ENCODE measurements at regions not wholly inside any gene's neighbourhood (a gene's known extent, or its start where the extent isn't known, plus 50 kb on each side); places are given as distances from the start of the nearest gene placed in this dataset.

DNA sequence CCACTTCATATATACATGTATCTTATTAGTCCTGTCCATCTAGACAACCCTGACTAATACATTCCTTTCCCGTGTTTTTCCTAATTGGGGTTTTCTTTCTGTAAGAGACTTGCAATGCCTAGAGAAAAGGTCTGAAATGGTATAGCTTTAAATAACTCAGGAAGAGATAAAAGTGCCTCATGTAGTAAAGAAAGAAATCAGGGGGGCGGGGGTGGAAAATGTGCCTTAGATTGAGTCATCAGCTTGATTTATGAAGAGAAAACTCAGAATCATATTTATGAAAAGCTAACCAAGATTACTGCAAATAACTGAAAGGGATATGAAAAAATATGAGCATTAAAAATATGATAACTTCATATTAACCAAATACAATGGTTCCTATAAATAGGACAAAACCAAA lies 345.8 kb upstream of the CHRM3 start:
- Histone ChIP-seq H3K9me3 (replicated peaks; ENCODE audit: low read length) (no peaks in the 10 kb centered on the region), H3K9ac (ENCODE audit: low read depth, low read length) (no peak overlapping the region), H3K27me3 (ENCODE audit: control insufficient read depth, insufficient read depth, low read length) (no peaks in the 10 kb centered on the region), H3K36me3 (ENCODE audit: insufficient read depth, low read length) (no peaks in the 10 kb centered on the region), H3K4me1 (ENCODE audit: control insufficient read depth, insufficient read depth, low read length) (no peaks in the 10 kb centered on the region), H3K4me2 (ENCODE audit: low read length) (no peak overlapping the region), H3K4me3 (ENCODE audit: low read length) (no peak overlapping the region)

DNA sequence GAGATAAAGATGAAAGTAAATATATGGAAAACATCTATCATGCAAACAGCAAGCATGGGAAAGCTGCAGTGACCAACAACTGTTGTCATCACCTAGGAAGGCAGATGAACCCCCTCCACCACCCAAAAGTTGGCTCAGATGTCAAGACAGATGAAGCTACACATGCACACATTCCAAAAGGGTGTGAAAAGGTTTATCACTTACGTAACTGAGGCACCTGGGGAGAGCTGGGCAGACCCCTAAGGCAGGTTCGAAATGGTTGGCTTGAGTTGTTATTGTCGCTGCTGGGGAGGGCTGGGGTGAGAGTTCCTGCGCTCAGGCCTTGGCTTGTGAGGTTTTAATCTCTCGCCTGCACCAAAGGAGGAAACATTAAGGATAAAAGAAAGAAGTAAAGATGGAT lies 355.1 kb upstream of the CHRM3 start:
- H3K27me3 ChIP-seq (ENCODE audit: control insufficient read depth, insufficient read depth, low read length) = no peaks in the 10 kb centered on the region
- H3K4me1 ChIP-seq (ENCODE audit: control insufficient read depth, insufficient read depth, low read length) = no peaks in the 10 kb centered on the region
- peaks cover 6% of the 10 kb centered on the region for H3K9me3 ChIP-seq (replicated peaks; ENCODE audit: low read length)
- H3K4me2 ChIP-seq (ENCODE audit: low read length) = no peak overlapping the region
- H3K9ac ChIP-seq (ENCODE audit: low read depth, low read length) = no peak overlapping the region
- H3K36me3 ChIP-seq (ENCODE audit: insufficient read depth, low read length) = no peaks in the 10 kb centered on the region
- H3K4me3 ChIP-seq (ENCODE audit: low read length) = no peak overlapping the region

DNA sequence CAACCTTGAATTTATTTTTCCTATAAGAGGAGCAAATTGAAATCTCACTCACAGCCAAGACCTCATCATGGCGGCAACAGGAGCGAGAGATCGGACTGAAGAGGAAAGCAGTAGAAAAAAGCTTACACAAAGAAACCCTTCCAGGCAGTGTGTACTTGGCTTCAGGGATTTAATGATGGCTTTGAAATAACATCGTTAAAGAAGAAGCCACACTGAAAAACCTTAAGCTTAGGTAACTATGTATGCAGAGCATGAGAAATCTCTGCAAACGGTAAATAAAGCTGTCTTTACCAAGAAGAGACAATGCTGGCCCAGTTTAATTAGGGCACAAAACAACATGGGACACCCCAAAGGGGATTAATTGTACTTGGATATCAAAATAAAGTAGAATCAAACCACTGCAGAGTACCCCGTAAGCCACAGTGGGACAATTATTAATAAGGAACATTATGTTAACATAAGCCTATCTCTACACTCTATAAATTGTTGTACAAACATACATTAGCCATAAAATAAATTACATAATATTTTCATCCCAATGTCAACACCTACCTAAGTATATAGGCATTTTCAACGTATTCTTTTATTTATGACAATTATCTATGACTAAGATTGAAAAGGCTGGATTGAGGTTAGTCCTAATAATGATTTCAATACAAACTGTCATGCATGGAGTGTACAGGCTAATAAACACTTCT lies 360.2 kb upstream of the CHRM3 start:
- Histone ChIP-seq H3K4me3 (ENCODE audit: low read length) (no peak overlapping the region), H3K27me3 (ENCODE audit: control insufficient read depth, insufficient read depth, low read length) (no peaks in the 10 kb centered on the region), H3K36me3 (ENCODE audit: insufficient read depth, low read length) (no peaks in the 10 kb centered on the region), H3K9ac (ENCODE audit: low read depth, low read length) (no peak overlapping the region), H3K4me2 (ENCODE audit: low read length) (no peak overlapping the region), H3K9me3 (replicated peaks; ENCODE audit: low read length) (peaks cover 6% of the 10 kb centered on the region), H3K4me1 (ENCODE audit: control insufficient read depth, insufficient read depth, low read length) (no peaks in the 10 kb centered on the region)

DNA sequence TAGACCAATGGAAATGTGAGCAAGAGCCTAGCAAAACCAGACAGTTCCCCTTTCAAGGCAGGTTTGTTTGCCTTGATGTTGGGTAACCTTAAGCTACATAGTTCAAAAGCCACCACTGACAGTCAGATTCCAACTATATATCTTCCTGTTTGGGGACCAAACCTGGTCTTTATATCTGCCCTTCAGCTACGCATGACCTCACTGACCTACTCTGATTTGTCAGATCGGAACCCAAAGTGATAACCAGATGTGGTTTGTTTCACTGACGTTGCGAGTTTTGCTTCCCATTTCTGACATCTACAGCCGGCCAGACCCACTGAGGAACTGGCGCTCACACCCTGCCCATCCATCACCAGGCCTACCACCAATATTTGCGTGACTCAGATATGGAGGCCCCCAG lies 361.1 kb upstream of the CHRM3 start:
- H3K4me2 ChIP-seq (ENCODE audit: low read length) = no peak overlapping the region
- H3K27me3 ChIP-seq (ENCODE audit: control insufficient read depth, insufficient read depth, low read length) = no peaks in the 10 kb centered on the region
- H3K9ac ChIP-seq (ENCODE audit: low read depth, low read length) = no peak overlapping the region
- H3K36me3 ChIP-seq (ENCODE audit: insufficient read depth, low read length) = no peaks in the 10 kb centered on the region
- H3K4me1 ChIP-seq (ENCODE audit: control insufficient read depth, insufficient read depth, low read length) = no peaks in the 10 kb centered on the region
- peaks cover 6% of the 10 kb centered on the region for H3K9me3 ChIP-seq (replicated peaks; ENCODE audit: low read length)
- no peak overlapping the region for H3K4me3 ChIP-seq (ENCODE audit: low read length)

DNA sequence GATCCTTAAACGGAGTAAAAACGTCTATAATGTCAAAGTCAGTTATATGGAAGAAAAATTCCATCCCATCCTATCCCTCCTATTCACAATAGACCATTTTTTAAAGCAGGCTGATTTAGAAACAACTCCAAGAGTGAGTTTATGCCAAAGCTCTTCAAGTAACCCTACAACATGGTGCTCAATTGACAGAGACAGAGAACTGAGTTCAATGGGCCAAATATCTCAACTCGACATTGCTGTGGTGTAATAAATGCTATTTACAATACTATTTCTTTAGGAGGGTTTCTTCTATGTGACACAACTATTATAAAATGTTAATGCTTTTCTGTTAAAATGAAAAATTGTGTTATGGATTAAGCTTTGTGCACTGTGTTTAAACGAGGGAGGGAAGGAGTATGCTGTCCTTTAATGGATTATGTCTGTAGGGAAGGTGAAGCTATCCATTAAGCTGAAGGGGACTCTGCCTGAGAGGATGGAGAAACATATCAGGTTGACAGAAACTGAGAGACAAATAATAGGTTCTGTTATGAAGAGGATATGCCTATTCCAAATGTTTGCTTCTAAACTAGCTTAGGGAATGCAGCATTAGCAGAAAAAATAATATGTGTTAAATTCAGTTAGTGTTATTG lies 362.5 kb upstream of the CHRM3 start:
- H3K9ac ChIP-seq (ENCODE audit: low read depth, low read length) = no peak overlapping the region
- no peaks in the 10 kb centered on the region for H3K27me3 ChIP-seq (ENCODE audit: control insufficient read depth, insufficient read depth, low read length)
- no peaks in the 10 kb centered on the region for H3K36me3 ChIP-seq (ENCODE audit: insufficient read depth, low read length)
- no peak overlapping the region for H3K4me2 ChIP-seq (ENCODE audit: low read length)
- no peak overlapping the region for H3K4me3 ChIP-seq (ENCODE audit: low read length)
- peaks cover 6% of the 10 kb centered on the region for H3K9me3 ChIP-seq (replicated peaks; ENCODE audit: low read length)
- no peaks in the 10 kb centered on the region for H3K4me1 ChIP-seq (ENCODE audit: control insufficient read depth, insufficient read depth, low read length)

- Histone ChIP-seq H3K4me3 (ENCODE audit: low read length) (no peak overlapping the region), H3K27me3 (ENCODE audit: control insufficient read depth, insufficient read depth, low read length) (no peaks in the 10 kb centered on the region), H3K36me3 (ENCODE audit: insufficient read depth, low read length) (no peaks in the 10 kb centered on the region), H3K4me1 (ENCODE audit: control insufficient read depth, insufficient read depth, low read length) (no peaks in the 10 kb centered on the region), H3K9me3 (replicated peaks; ENCODE audit: low read length) (no peaks in the 10 kb centered on the region), H3K9ac (ENCODE audit: low read depth, low read length) (no peak overlapping the region), H3K4me2 (ENCODE audit: low read length) (no peak overlapping the region)
Observed at GRCh38 chr1:239016337-239016736, 370.0 kb upstream of the CHRM3 start.

DNA sequence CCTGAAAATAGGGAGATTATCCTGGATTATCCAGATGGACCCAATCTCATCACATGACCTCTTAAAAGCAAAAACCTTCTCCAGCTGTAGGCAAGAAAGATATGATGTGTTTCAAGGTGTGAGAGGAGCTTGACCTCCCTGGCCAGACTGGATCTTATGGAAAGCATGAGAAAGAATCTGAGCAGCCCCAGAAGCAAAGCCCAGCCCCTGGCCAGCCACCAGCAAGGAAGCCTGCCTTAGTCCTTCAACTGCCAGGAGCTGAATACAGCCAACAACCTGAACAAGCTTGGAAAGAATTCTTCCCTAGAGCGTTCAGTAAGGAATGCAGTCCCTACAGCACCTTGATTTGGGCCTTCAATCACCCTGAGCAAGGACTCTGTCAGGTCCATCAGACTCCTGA lies 375.0 kb upstream of the CHRM3 start:
- H3K9ac ChIP-seq (ENCODE audit: low read depth, low read length) = no peak overlapping the region
- H3K4me1 ChIP-seq (ENCODE audit: control insufficient read depth, insufficient read depth, low read length) = no peaks in the 10 kb centered on the region
- H3K4me3 ChIP-seq (ENCODE audit: low read length) = no peak overlapping the region
- no peak overlapping the region for H3K4me2 ChIP-seq (ENCODE audit: low read length)
- peaks cover 4% of the 10 kb centered on the region for H3K9me3 ChIP-seq (replicated peaks; ENCODE audit: low read length)
- no peaks in the 10 kb centered on the region for H3K36me3 ChIP-seq (ENCODE audit: insufficient read depth, low read length)
- no peaks in the 10 kb centered on the region for H3K27me3 ChIP-seq (ENCODE audit: control insufficient read depth, insufficient read depth, low read length)

DNA sequence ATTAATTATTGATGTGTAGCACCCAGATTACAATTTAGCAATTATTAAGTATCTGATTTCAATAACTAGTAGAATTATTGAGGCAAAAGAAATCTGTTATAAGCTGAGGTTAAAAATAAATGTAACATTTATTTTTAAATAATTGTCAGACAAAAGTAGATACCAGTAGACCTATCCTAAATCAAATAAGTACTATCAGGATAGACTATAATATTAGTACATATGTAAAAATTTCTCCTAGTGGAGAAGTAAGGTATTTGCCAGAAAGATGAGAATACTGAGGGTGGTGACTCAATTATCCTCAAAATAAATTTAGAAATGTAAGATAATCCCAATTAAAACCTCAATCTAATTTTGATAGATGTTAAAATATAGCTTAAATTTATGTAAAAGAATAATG lies 377.8 kb upstream of the CHRM3 start:
- Histone ChIP-seq H3K9me3 (replicated peaks; ENCODE audit: low read length) (peaks cover 4% of the 10 kb centered on the region), H3K4me1 (ENCODE audit: control insufficient read depth, insufficient read depth, low read length) (no peaks in the 10 kb centered on the region), H3K4me2 (ENCODE audit: low read length) (no peak overlapping the region), H3K27me3 (ENCODE audit: control insufficient read depth, insufficient read depth, low read length) (no peaks in the 10 kb centered on the region), H3K9ac (ENCODE audit: low read depth, low read length) (no peak overlapping the region), H3K36me3 (ENCODE audit: insufficient read depth, low read length) (no peaks in the 10 kb centered on the region), H3K4me3 (ENCODE audit: low read length) (no peak overlapping the region)

- no peak overlapping the region for H3K9ac ChIP-seq (ENCODE audit: low read depth, low read length)
- no peaks in the 10 kb centered on the region for H3K4me1 ChIP-seq (ENCODE audit: control insufficient read depth, insufficient read depth, low read length)
- no peaks in the 10 kb centered on the region for H3K27me3 ChIP-seq (ENCODE audit: control insufficient read depth, insufficient read depth, low read length)
- H3K4me2 ChIP-seq (ENCODE audit: low read length) = no peak overlapping the region
- H3K4me3 ChIP-seq (ENCODE audit: low read length) = no peak overlapping the region
- H3K36me3 ChIP-seq (ENCODE audit: insufficient read depth, low read length) = no peaks in the 10 kb centered on the region
- H3K9me3 ChIP-seq (replicated peaks; ENCODE audit: low read length) = peaks cover 4% of the 10 kb centered on the region
Observed at GRCh38 chr1:239006276-239006675, 380.1 kb upstream of the CHRM3 start.

GRCh38 chr1:238999944-239000343 lies 386.4 kb upstream of the CHRM3 start:
- no peaks in the 10 kb centered on the region for H3K4me1 ChIP-seq (ENCODE audit: control insufficient read depth, insufficient read depth, low read length)
- H3K9ac ChIP-seq (ENCODE audit: low read depth, low read length) = no peak overlapping the region
- no peaks in the 10 kb centered on the region for H3K27me3 ChIP-seq (ENCODE audit: control insufficient read depth, insufficient read depth, low read length)
- H3K36me3 ChIP-seq (ENCODE audit: insufficient read depth, low read length) = no peaks in the 10 kb centered on the region
- peaks cover 7% of the 10 kb centered on the region for H3K9me3 ChIP-seq (replicated peaks; ENCODE audit: low read length)
- no peak overlapping the region for H3K4me2 ChIP-seq (ENCODE audit: low read length)
- no peak overlapping the region for H3K4me3 ChIP-seq (ENCODE audit: low read length)

DNA sequence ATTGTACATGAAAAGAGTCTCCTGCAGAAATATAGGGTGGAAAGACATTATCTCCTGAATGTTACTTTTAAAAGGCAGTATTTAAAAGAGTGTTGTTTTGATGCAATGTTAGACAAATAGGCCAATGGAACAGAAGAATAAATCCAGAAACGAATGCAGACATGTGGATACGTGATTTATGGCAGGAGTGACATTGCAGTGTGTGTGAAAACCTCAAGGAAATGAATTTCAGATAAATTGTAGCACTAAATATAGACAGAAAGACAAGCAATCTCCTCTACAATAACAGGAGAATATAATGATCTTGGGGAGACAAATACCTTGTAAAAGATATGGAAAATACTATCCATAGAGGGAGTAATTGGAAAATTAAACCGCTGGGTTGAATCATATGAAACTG lies 387.8 kb upstream of the CHRM3 start:
- Histone ChIP-seq H3K9ac (ENCODE audit: low read depth, low read length) (no peak overlapping the region), H3K36me3 (ENCODE audit: insufficient read depth, low read length) (no peaks in the 10 kb centered on the region), H3K4me3 (ENCODE audit: low read length) (no peak overlapping the region), H3K9me3 (replicated peaks; ENCODE audit: low read length) (peaks cover 7% of the 10 kb centered on the region), H3K4me1 (ENCODE audit: control insufficient read depth, insufficient read depth, low read length) (no peaks in the 10 kb centered on the region), H3K27me3 (ENCODE audit: control insufficient read depth, insufficient read depth, low read length) (no peaks in the 10 kb centered on the region), H3K4me2 (ENCODE audit: low read length) (no peak overlapping the region)
